ENCODE measurements at regions not wholly inside any gene's neighbourhood (a gene's known extent, or its start where the extent isn't known, plus 50 kb on each side); places are given as distances from the start of the nearest gene placed in this dataset.
"Not testable (repeated sequence)": the region's sequence is repeated elsewhere in the genome, so short reads cannot be mapped to it uniquely, and the experiment has no call there.

DNA sequence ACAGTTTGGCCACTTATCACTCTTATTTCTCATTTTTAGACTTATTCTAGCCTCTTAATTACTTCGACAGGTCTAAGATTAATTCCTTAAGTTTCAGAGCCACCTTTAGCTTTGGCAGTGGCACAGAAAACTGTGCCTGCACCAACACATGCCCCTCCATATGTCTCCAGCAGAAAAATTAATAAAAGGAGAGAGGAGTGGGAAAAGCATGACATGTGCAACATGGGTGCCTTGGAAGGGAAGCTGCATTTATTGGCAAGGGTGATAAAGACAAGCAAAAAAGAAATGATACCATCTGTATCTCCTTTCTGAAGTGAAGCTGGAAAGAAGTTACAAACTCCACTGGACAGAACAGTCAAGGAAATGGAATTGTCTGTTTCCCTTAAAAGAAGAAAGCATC is 121.7 kb upstream of the CFAP20DC start:
- ChIA-PET POLR2A (ENCODE audit: low non-redundant PET) (no interaction called here), CTCF (no interaction called here)
- no peak for TF ChIP-seq EZH2 (IDR thresholded peaks at IDR 0.05; ENCODE audit: borderline replicate concordance, low read depth, low read length, poor library complexity, severe bottlenecking)
- TF ChIP-seq, protein P1, sequence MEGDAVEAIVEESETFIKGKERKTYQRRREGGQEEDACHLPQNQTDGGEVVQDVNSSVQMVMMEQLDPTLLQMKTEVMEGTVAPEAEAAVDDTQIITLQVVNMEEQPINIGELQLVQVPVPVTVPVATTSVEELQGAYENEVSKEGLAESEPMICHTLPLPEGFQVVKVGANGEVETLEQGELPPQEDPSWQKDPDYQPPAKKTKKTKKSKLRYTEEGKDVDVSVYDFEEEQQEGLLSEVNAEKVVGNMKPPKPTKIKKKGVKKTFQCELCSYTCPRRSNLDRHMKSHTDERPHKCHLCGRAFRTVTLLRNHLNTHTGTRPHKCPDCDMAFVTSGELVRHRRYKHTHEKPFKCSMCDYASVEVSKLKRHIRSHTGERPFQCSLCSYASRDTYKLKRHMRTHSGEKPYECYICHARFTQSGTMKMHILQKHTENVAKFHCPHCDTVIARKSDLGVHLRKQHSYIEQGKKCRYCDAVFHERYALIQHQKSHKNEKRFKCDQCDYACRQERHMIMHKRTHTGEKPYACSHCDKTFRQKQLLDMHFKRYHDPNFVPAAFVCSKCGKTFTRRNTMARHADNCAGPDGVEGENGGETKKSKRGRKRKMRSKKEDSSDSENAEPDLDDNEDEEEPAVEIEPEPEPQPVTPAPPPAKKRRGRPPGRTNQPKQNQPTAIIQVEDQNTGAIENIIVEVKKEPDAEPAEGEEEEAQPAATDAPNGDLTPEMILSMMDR (conservative IDR thresholded peaks at IDR 0.05; ENCODE audit: low read depth, low read length) = no peak
- no peaks in the 10 kb centered on the region for H3K9me3 ChIP-seq (ENCODE audit: low read depth, low read length, poor library complexity, severe bottlenecking)
- no peaks in the 10 kb centered on the region for H3K27me3 ChIP-seq (replicated peaks; ENCODE audit: insufficient read depth, low read depth, low read length, poor library complexity)
- no peak for DNase-seq (ENCODE audit: low spot score)
- H3K27ac ChIP-seq (ENCODE audit: low read depth, low read length, poor library complexity, severe bottlenecking) = no peak overlapping the region
- H3K36me3 ChIP-seq (ENCODE audit: insufficient read depth, low read length, poor library complexity, severe bottlenecking) = no peaks in the 10 kb centered on the region
- BruUV-seq (replicated peaks) = no TSS peak
- H3K4me1 ChIP-seq (ENCODE audit: insufficient read depth, low read length, poor library complexity, severe bottlenecking) = no peaks in the 10 kb centered on the region
- intact Hi-C loops (cut with micrococcal nuclease; ENCODE audit: unreplicated experiment) = no loop called here
- no peak overlapping the region for H3K4me3 ChIP-seq (ENCODE audit: low read depth, low read length, poor library complexity, severe bottlenecking)

DNA sequence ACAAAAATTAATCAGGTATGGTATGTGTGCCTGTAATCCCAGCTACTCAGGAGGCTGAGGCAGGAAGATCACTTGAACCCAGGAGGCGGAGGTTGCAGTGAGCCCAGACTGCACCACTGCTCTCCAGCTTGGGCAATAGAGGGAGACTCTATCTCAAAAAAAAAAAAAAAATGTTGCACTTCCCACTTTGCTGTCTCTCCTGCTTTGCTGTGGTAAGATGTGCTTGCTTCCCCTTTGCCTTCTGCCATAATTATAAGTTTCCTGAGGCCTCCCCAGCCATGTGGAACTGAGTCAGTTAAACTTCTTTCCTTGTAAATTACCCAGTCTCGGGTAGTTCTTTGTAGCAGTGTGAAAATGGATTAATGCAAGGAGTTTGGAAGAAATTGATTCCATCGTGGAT is 120.3 kb upstream of the CFAP20DC start:
- POLR2A ChIA-PET (ENCODE audit: low non-redundant PET); DNase-seq (ENCODE audit: low spot score); intact Hi-C loops (cut with micrococcal nuclease; ENCODE audit: unreplicated experiment); H3K4me1 ChIP-seq (ENCODE audit: insufficient read depth, low read length, poor library complexity, severe bottlenecking); H3K9me3 ChIP-seq (ENCODE audit: low read depth, low read length, poor library complexity, severe bottlenecking); CTCF ChIA-PET; H3K4me3 ChIP-seq (ENCODE audit: low read depth, low read length, poor library complexity, severe bottlenecking); H3K27me3 ChIP-seq (replicated peaks; ENCODE audit: insufficient read depth, low read depth, low read length, poor library complexity); H3K36me3 ChIP-seq (ENCODE audit: insufficient read depth, low read length, poor library complexity, severe bottlenecking); H3K27ac ChIP-seq (ENCODE audit: low read depth, low read length, poor library complexity, severe bottlenecking); BruUV-seq (replicated peaks): not testable (repeated sequence)

DNA sequence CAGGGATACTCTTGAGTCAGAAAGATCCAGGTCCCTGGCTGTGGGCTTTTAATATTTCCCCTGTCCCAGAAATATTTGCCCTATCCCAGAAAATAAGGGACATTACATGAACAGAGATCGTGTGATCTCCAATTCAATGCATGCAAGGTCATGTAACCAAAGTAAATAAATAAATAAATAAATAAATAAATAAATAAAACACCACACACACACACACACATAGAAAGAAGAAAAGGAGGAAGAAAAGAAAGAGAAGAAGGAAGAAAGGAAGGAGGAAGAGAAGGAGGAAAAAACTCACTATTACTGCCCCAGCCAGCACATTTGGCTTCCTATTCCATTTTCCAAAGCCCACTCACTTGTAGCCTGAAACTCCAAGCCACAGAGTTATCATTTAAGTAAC is 117.9 kb upstream of the CFAP20DC start:
- POLR2A ChIA-PET (ENCODE audit: low non-redundant PET) = no interaction called here
- Histone ChIP-seq H3K9me3 (ENCODE audit: low read depth, low read length, poor library complexity, severe bottlenecking) (no peaks in the 10 kb centered on the region), H3K4me1 (ENCODE audit: insufficient read depth, low read length, poor library complexity, severe bottlenecking) (no peaks in the 10 kb centered on the region), H3K27me3 (replicated peaks; ENCODE audit: insufficient read depth, low read depth, low read length, poor library complexity) (no peaks in the 10 kb centered on the region), H3K4me3 (ENCODE audit: low read depth, low read length, poor library complexity, severe bottlenecking) (no peak overlapping the region), H3K36me3 (ENCODE audit: insufficient read depth, low read length, poor library complexity, severe bottlenecking) (no peaks in the 10 kb centered on the region), H3K27ac (ENCODE audit: low read depth, low read length, poor library complexity, severe bottlenecking) (no peak overlapping the region)
- CTCF ChIA-PET = no interaction called here
- no TSS peak for BruUV-seq (replicated peaks)
- no peak for TF ChIP-seq EZH2 (IDR thresholded peaks at IDR 0.05; ENCODE audit: borderline replicate concordance, low read depth, low read length, poor library complexity, severe bottlenecking)
- TF ChIP-seq, protein P1 (conservative IDR thresholded peaks at IDR 0.05; ENCODE audit: low read depth, low read length) = no peak
- no peak for DNase-seq (ENCODE audit: low spot score)
- intact Hi-C loops (cut with micrococcal nuclease; ENCODE audit: unreplicated experiment) = no loop called here

DNA sequence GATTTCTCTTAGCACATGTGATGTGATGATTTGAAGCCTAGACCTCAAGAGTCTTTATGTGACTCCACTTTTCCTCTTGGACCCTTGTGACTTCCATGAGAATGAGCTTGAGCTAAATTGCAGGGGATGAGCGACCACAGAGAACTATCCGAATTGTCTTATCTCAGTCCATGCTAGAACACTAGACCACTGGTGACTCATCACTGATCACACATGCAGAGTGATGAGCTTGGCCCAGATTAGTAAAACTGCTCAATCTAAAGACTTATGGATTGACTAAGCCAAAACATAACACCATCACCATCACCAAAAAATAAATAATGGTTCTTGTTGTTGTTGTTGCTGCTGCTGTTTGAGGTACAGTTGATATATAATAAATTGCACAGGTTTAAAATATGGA is 114.1 kb upstream of the CFAP20DC start:
- no TSS peak for BruUV-seq (replicated peaks)
- H3K9me3 ChIP-seq (ENCODE audit: low read depth, low read length, poor library complexity, severe bottlenecking) = no peaks in the 10 kb centered on the region
- H3K4me1 ChIP-seq (ENCODE audit: insufficient read depth, low read length, poor library complexity, severe bottlenecking) = no peaks in the 10 kb centered on the region
- intact Hi-C loops (cut with micrococcal nuclease; ENCODE audit: unreplicated experiment) = no loop called here
- no peak for TF ChIP-seq EZH2 (IDR thresholded peaks at IDR 0.05; ENCODE audit: borderline replicate concordance, low read depth, low read length, poor library complexity, severe bottlenecking)
- TF ChIP-seq, protein P1 (conservative IDR thresholded peaks at IDR 0.05; ENCODE audit: low read depth, low read length) = no peak
- no peaks in the 10 kb centered on the region for H3K36me3 ChIP-seq (ENCODE audit: insufficient read depth, low read length, poor library complexity, severe bottlenecking)
- no peak overlapping the region for H3K27ac ChIP-seq (ENCODE audit: low read depth, low read length, poor library complexity, severe bottlenecking)
- ChIA-PET POLR2A (ENCODE audit: low non-redundant PET) (no interaction called here), CTCF (no interaction called here)
- no peak overlapping the region for H3K4me3 ChIP-seq (ENCODE audit: low read depth, low read length, poor library complexity, severe bottlenecking)
- H3K27me3 ChIP-seq (replicated peaks; ENCODE audit: insufficient read depth, low read depth, low read length, poor library complexity) = no peaks in the 10 kb centered on the region
- no peak for DNase-seq (ENCODE audit: low spot score)
